Natural killer cell (primary cell): ENCODE measurements at regions not wholly inside any gene's neighbourhood (a gene's known extent, or its start where the extent isn't known, plus 50 kb on each side); places are given as distances from the start of the nearest gene placed in this dataset.
A peak's percentile ranks its signal among the peaks of the same experiment; 100 is the strongest.
"Not testable (repeated sequence)": the region's sequence is repeated elsewhere in the genome, so short reads cannot be mapped to it uniquely, and the experiment has no call there.

ENCODE experiments used
- ATAC-seq, 3 donors: fragments of 150-1000 bp in 2 of 3; fragments of 200-7000 bp in 1 of 3; cut with Tn5 transposase; 1 replicate in 1 of 3; 2 replicates in 2 of 3; pipeline ENCODE4 v1.10.0; 2021; ENCODE audit warnings: mild to moderate bottlenecking in 2 of 3, moderate library complexity in 2 of 3
- DNase-seq, 2 donors: peaks; one replicate each; pipeline versions ENCODE4 v3.0.0 to v3.0.0-alpha.2; 2013 to 2021; ENCODE audit warnings: mixed read lengths in 1 of 2
- H3K27ac ChIP-seq: one replicate; pipeline ENCODE4 v1.5.1; 2013; ENCODE audit warnings: mild to moderate bottlenecking, low read length
- H3K27me3 ChIP-seq: one replicate; pipeline ENCODE4 v1.6.1; 2013; ENCODE audit warnings: low read length; ENCODE audit not compliant: control insufficient read depth, insufficient read depth
- H3K36me3 ChIP-seq: one replicate; pipeline ENCODE4 v1.6.1; 2013; ENCODE audit warnings: low read length; ENCODE audit not compliant: control insufficient read depth, insufficient read depth
- H3K4me1 ChIP-seq: one replicate; pipeline ENCODE4 v1.6.1; 2013; ENCODE audit warnings: low read length; ENCODE audit not compliant: control insufficient read depth, insufficient read depth
- H3K4me3 ChIP-seq: one replicate; pipeline ENCODE4 v1.5.1; 2013; ENCODE audit warnings: low read length
- H3K9me3 ChIP-seq: one replicate; pipeline ENCODE4 v1.6.1; 2013; ENCODE audit warnings: low read length; ENCODE audit not compliant: control insufficient read depth, insufficient read depth
- H3K27ac Mint-ChIP-seq, 2 donors: one replicate each; pipeline ENCODE4 v1.8.0; 2022; ENCODE audit warnings: mild to moderate bottlenecking in 2 of 2, mixed read lengths in 2 of 2, moderate library complexity in 1 of 2
- H3K27me3 Mint-ChIP-seq, 2 donors: one replicate each; pipeline ENCODE4 v1.8.0; 2022; ENCODE audit warnings: low read depth in 2 of 2, mixed read lengths in 2 of 2
- H3K36me3 Mint-ChIP-seq: one replicate; pipeline ENCODE4 v1.8.0; 2022; ENCODE audit warnings: mixed read lengths
- H3K4me1 Mint-ChIP-seq, 2 donors: one replicate each; pipeline ENCODE4 v1.8.0; 2022; ENCODE audit warnings: mixed read lengths in 2 of 2
- H3K4me3 Mint-ChIP-seq: one replicate; pipeline ENCODE4 v1.8.0; 2022; ENCODE audit warnings: mild to moderate bottlenecking, moderate library complexity, mixed read lengths
- H3K9me3 Mint-ChIP-seq, 2 donors: one replicate each; pipeline ENCODE4 v1.8.0; 2022; ENCODE audit warnings: mixed read lengths in 2 of 2
- WGBS: methylation state at CpG from one replicate; pipeline ENCODE4 v1.1.7; 2013; ENCODE audit warnings: missing lambda C conversion rate; ENCODE audit not compliant: insufficient coverage; 5-methylcytosine and 5-hydroxymethylcytosine counted together
- intact Hi-C: fragments of 100-400 bp; cut with micrococcal nuclease; formaldehyde crosslinking; loops from one replicate; pipeline ENCODE4 v1.14.2; 2022

- peak in 2 of 3 donors; percentile 10 to 20 for ATAC-seq
- not testable (repeated sequence) for DNase-seq
Measured at GRCh38 chr15:32342772-32343199, 60.3 kb downstream of the GOLGA8K start.

GRCh38 chr15:32342268-32342667 lies 60.8 kb downstream of the GOLGA8K start:
- H3K4me3 ChIP-seq, H3K27ac ChIP-seq, H3K27ac Mint-ChIP-seq, H3K9me3 Mint-ChIP-seq, H3K4me3 Mint-ChIP-seq, H3K4me1 ChIP-seq, H3K36me3 ChIP-seq, H3K27me3 Mint-ChIP-seq, H3K27me3 ChIP-seq, intact Hi-C loops, H3K36me3 Mint-ChIP-seq, H3K9me3 ChIP-seq, H3K4me1 Mint-ChIP-seq, DNase-seq: not testable (repeated sequence)
- 0% methylated on average over 4 of the region's 39 CpGs for WGBS
- ATAC-seq: peak in 2 of 3 donors; percentile 5 to 13

More at GRCh38 chr15:32342772-32343199, 60.3 kb downstream of the GOLGA8K start:
- 0% methylated on average over 8 of the region's 32 CpGs for WGBS
- H3K27ac ChIP-seq, H3K27ac Mint-ChIP-seq, H3K9me3 ChIP-seq, H3K9me3 Mint-ChIP-seq, H3K4me1 Mint-ChIP-seq, H3K4me1 ChIP-seq, H3K27me3 ChIP-seq, H3K36me3 Mint-ChIP-seq, H3K27me3 Mint-ChIP-seq, intact Hi-C loops, H3K36me3 ChIP-seq: not testable (repeated sequence)
- peak overlapping the region; percentile 16 for H3K4me3 ChIP-seq
- H3K4me3 Mint-ChIP-seq: peak overlapping the region; percentile 28

- H3K36me3 ChIP-seq, H3K27me3 Mint-ChIP-seq, H3K4me3 ChIP-seq, ATAC-seq, H3K9me3 Mint-ChIP-seq, H3K9me3 ChIP-seq, H3K4me1 ChIP-seq, H3K36me3 Mint-ChIP-seq, H3K27ac ChIP-seq, H3K27ac Mint-ChIP-seq, H3K4me1 Mint-ChIP-seq, DNase-seq, H3K4me3 Mint-ChIP-seq, intact Hi-C loops, H3K27me3 ChIP-seq: not testable (repeated sequence)
- 93% methylated on average over 3 of the region's 12 CpGs for WGBS
Measured at GRCh38 chr15:32341530-32341929, 61.6 kb downstream of the GOLGA8K start.

- ATAC-seq, H3K27ac Mint-ChIP-seq, H3K9me3 ChIP-seq, H3K27me3 Mint-ChIP-seq, H3K27ac ChIP-seq, H3K36me3 Mint-ChIP-seq, H3K4me3 Mint-ChIP-seq, intact Hi-C loops, H3K27me3 ChIP-seq, H3K4me1 ChIP-seq, H3K36me3 ChIP-seq, DNase-seq, H3K9me3 Mint-ChIP-seq, H3K4me3 ChIP-seq, H3K4me1 Mint-ChIP-seq: not testable (repeated sequence)
- WGBS: no CpG with 5 or more reads among the region's 3 CpGs
Measured at GRCh38 chr15:32336804-32337203, 66.3 kb downstream of the GOLGA8K start.

GRCh38 chr15:32323353-32323752 lies 79.7 kb downstream of the GOLGA8K start:
- H3K27me3 ChIP-seq, intact Hi-C loops, H3K4me3 ChIP-seq, ATAC-seq, H3K36me3 ChIP-seq, H3K27ac Mint-ChIP-seq, H3K9me3 ChIP-seq, H3K27ac ChIP-seq, H3K36me3 Mint-ChIP-seq, H3K9me3 Mint-ChIP-seq, H3K4me3 Mint-ChIP-seq, H3K4me1 ChIP-seq, H3K4me1 Mint-ChIP-seq, H3K27me3 Mint-ChIP-seq: not testable (repeated sequence)
- peak in 1 of 2 donors; percentile 0 for DNase-seq
- 75% methylated on average over 3 of the region's 4 CpGs for WGBS

GRCh38 chr15:32319247-32319646 lies 83.8 kb downstream of the GOLGA8K start:
- DNase-seq, H3K27me3 Mint-ChIP-seq, H3K27ac ChIP-seq, H3K27ac Mint-ChIP-seq, H3K4me3 ChIP-seq, H3K9me3 ChIP-seq, intact Hi-C loops, H3K4me1 Mint-ChIP-seq, H3K4me1 ChIP-seq, H3K36me3 Mint-ChIP-seq, ATAC-seq, H3K9me3 Mint-ChIP-seq, H3K27me3 ChIP-seq, H3K4me3 Mint-ChIP-seq, H3K36me3 ChIP-seq: not testable (repeated sequence)
- WGBS: 85% methylated on average over 1 of the region's 3 CpGs

- H3K27me3 ChIP-seq, DNase-seq, H3K27ac Mint-ChIP-seq, H3K27ac ChIP-seq, H3K36me3 ChIP-seq, H3K36me3 Mint-ChIP-seq, H3K4me1 Mint-ChIP-seq, H3K4me3 ChIP-seq, H3K4me1 ChIP-seq, H3K27me3 Mint-ChIP-seq, ATAC-seq, intact Hi-C loops, H3K9me3 Mint-ChIP-seq, H3K9me3 ChIP-seq, H3K4me3 Mint-ChIP-seq: not testable (repeated sequence)
- no CpG with 5 or more reads among the region's 4 CpGs for WGBS
Measured at GRCh38 chr15:32316482-32316881, 86.6 kb downstream of the GOLGA8K start.

- H3K27me3 Mint-ChIP-seq, H3K4me1 ChIP-seq, H3K27me3 ChIP-seq, H3K9me3 ChIP-seq, H3K9me3 Mint-ChIP-seq, intact Hi-C loops, H3K27ac ChIP-seq, H3K4me1 Mint-ChIP-seq, H3K27ac Mint-ChIP-seq, H3K36me3 ChIP-seq, H3K4me3 ChIP-seq, H3K36me3 Mint-ChIP-seq, DNase-seq, H3K4me3 Mint-ChIP-seq: not testable (repeated sequence)
- peak in 2 of 3 donors; percentile 54 to 72 for ATAC-seq
- 5% methylated on average over 24 of the region's 91 CpGs for WGBS
Measured at GRCh38 chr15:32315079-32315939, 87.8 kb downstream of the GOLGA8K start.
